GM19240 (cell line): ENCODE measurements at regions not wholly inside any gene's neighbourhood (a gene's known extent, or its start where the extent isn't known, plus 50 kb on each side); places are given as distances from the start of the nearest gene placed in this dataset.

Source experiments
- DNase-seq: peaks from one replicate; pipeline ENCODE4 v3.0.0; 2011; ENCODE audit warnings: low spot score; ENCODE audit not compliant: insufficient read length

GRCh38 chr4:108287834-108288413 is 119.2 kb upstream of the LEF1 start:
- DNase-seq: no peak

- DNase-seq: no peak
Observed at GRCh38 chr4:108280072-108280471, 111.3 kb upstream of the LEF1 start.

GRCh38 chr4:108276690-108277089 is 108.0 kb upstream of the LEF1 start:
- DNase-seq: no peak

GRCh38 chr4:108272986-108273385 is 104.3 kb upstream of the LEF1 start:
- DNase-seq: no peak

- DNase-seq: no peak
Observed at GRCh38 chr4:108272561-108272960, 103.8 kb upstream of the LEF1 start.

GRCh38 chr4:108272046-108272445 is 103.3 kb upstream of the LEF1 start:
- no peak for DNase-seq

GRCh38 chr4:108270466-108271450 is 102.0 kb upstream of the LEF1 start:
- DNase-seq: no peak

GRCh38 chr4:108264693-108265092 is 96.0 kb upstream of the LEF1 start:
- no peak for DNase-seq

GRCh38 chr4:108263057-108263456 is 94.3 kb upstream of the LEF1 start:
- no peak for DNase-seq

GRCh38 chr4:108261026-108261425 is 92.3 kb upstream of the LEF1 start:
- DNase-seq: no peak

- no peak for DNase-seq
Observed at GRCh38 chr4:108256538-108256937, 87.8 kb upstream of the LEF1 start.

GRCh38 chr4:108255203-108255747 is 86.5 kb upstream of the LEF1 start:
- DNase-seq: no peak

GRCh38 chr4:108249397-108249796 is 80.7 kb upstream of the LEF1 start:
- DNase-seq: no peak

GRCh38 chr4:108247387-108248049 is 78.8 kb upstream of the LEF1 start:
- DNase-seq: no peak

- no peak for DNase-seq
Observed at GRCh38 chr4:108244606-108245005, 75.9 kb upstream of the LEF1 start.

- DNase-seq: no peak
Observed at GRCh38 chr4:108240366-108240765, 71.6 kb upstream of the LEF1 start.

GRCh38 chr4:108237693-108238092 is 69.0 kb upstream of the LEF1 start:
- no peak for DNase-seq

- DNase-seq: no peak
Observed at GRCh38 chr4:108236264-108236663, 67.5 kb upstream of the LEF1 start.

GRCh38 chr4:108227923-108228322 is 59.2 kb upstream of the LEF1 start:
- no peak for DNase-seq

GRCh38 chr4:108224611-108225053 is 55.9 kb upstream of the LEF1 start:
- no peak for DNase-seq

GRCh38 chr4:108223313-108223712 is 54.6 kb upstream of the LEF1 start:
- no peak for DNase-seq

- no peak for DNase-seq
Observed at GRCh38 chr4:108219998-108220397, 51.3 kb upstream of the LEF1 start.
